Loucy (cell line): ENCODE measurements at regions not wholly inside any gene's neighbourhood (a gene's known extent, or its start where the extent isn't known, plus 50 kb on each side); places are given as distances from the start of the nearest gene placed in this dataset.

Source experiments
- H2AFZ ChIP-seq: fragments of 200-600 bp; sonication (generic); 2 replicates; pipeline ENCODE4 v1.6.0; 2016; ENCODE audit warnings: antibody characterized with exemption, mild to moderate bottlenecking, low read length, moderate library complexity
- H3F3A ChIP-seq: fragments of 200-600 bp; 2 replicates; pipeline ENCODE4 v1.6.0; 2016; ENCODE audit warnings: antibody characterized with exemption, low read depth, mild to moderate bottlenecking
- H3K27me3 ChIP-seq: fragments of 200-600 bp; sonication (generic); 2 replicates; pipeline ENCODE4 v1.6.1; 2014; ENCODE audit warnings: low read length, mild to moderate bottlenecking; ENCODE audit not compliant: insufficient read depth, poor library complexity, severe bottlenecking
- H3K36me3 ChIP-seq: fragments of 200-600 bp; sonication (generic); 2 replicates; pipeline ENCODE4 v1.6.1; 2016; ENCODE audit warnings: low read length; ENCODE audit not compliant: insufficient read depth
- H3K4me1 ChIP-seq: fragments of 200-600 bp; sonication (generic); 2 replicates; pipeline ENCODE4 v1.5.1; 2014; ENCODE audit warnings: low read length, mild to moderate bottlenecking; ENCODE audit not compliant: insufficient read depth, poor library complexity, severe bottlenecking
- H3K4me2 ChIP-seq: fragments of 200-600 bp; sonication (generic); 2 replicates; pipeline ENCODE4 v1.6.0; 2014; ENCODE audit warnings: antibody characterized with exemption, low read length, low read depth, mild to moderate bottlenecking; ENCODE audit not compliant: poor library complexity, severe bottlenecking
- H3K4me3 ChIP-seq: fragments of 200-600 bp; sonication (generic); 2 replicates; pipeline ENCODE4 v1.5.1; 2014; ENCODE audit warnings: low read length, mild to moderate bottlenecking, mixed read lengths; ENCODE audit not compliant: poor library complexity, severe bottlenecking
- H3K79me2 ChIP-seq: fragments of 200-600 bp; sonication (generic); 2 replicates; pipeline ENCODE4 v1.6.1; 2014; ENCODE audit warnings: low read length; ENCODE audit not compliant: insufficient read depth
- H3K9ac ChIP-seq: fragments of 200-600 bp; sonication (generic); 2 replicates; pipeline ENCODE4 v1.6.0; 2014; ENCODE audit warnings: mild to moderate bottlenecking, low read depth, low read length, moderate library complexity; ENCODE audit not compliant: poor library complexity, severe bottlenecking
- H3K9me2 ChIP-seq: fragments of 200-600 bp; sonication (generic); replicated peaks from 2 replicates; pipeline ENCODE4 v1.6.1; 2016; ENCODE audit warnings: low read depth, low read length, mixed read lengths
- H3K9me3 ChIP-seq: fragments of 200-600 bp; sonication (generic); 2 replicates; pipeline ENCODE4 v1.6.1; 2014; ENCODE audit warnings: mild to moderate bottlenecking, antibody characterized with exemption, low read length, low read depth; ENCODE audit not compliant: insufficient read depth
- H4K20me1 ChIP-seq: fragments of 200-600 bp; sonication (generic); 2 replicates; pipeline ENCODE4 v1.6.0; 2014; ENCODE audit warnings: antibody characterized with exemption, low read length, mild to moderate bottlenecking; ENCODE audit not compliant: insufficient read depth, poor library complexity, severe bottlenecking
- EZH2phosphoT487 ChIP-seq: fragments of 200-600 bp; IDR thresholded peaks from 2 replicates; pipeline ENCODE4 v1.6.1; 2018; ENCODE audit warnings: antibody characterized with exemption, mild to moderate bottlenecking, moderate library complexity, borderline replicate concordance
- TF ChIP-seq, protein P1 (sequence below): fragments of 200-600 bp; sonication (generic); conservative IDR thresholded peaks from 2 replicates; pipeline ENCODE4 v1.5.1; 2014; ENCODE audit warnings: mild to moderate bottlenecking, antibody characterized with exemption, low read length

DNA sequence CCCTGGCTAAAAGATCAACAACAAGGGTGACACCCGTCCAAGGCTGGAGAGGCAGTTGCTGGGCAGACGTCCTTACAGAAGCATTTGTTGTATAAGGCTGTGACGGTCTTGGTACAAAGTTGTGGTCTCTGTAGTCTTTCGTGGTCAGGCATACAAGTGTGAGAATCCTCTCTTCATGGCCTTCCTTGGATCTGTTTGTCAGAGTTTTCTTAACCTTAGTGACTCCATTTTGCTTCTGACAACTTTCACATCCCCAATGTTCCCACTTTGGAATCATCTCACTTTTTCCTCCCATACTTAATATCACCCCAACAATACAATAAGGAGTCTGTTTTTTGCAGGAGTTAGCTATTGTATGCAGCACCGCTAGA, 72.7 kb upstream of the ZCCHC2 start:
- no peaks in the 10 kb centered on the region for H3K9me3 ChIP-seq
- no peak overlapping the region for H3K4me3 ChIP-seq
- H3K4me1 ChIP-seq, result no peaks in the 10 kb centered on the region
- no peaks in the 10 kb centered on the region for H3K79me2 ChIP-seq
- H4K20me1 ChIP-seq, result no peaks in the 10 kb centered on the region
- H3K9me2 ChIP-seq, result no peaks in the 10 kb centered on the region
- H3K9ac ChIP-seq, result no peak overlapping the region
- H3K36me3 ChIP-seq, result no peaks in the 10 kb centered on the region
- no peak overlapping the region for H2AFZ ChIP-seq
- H3F3A ChIP-seq, result no peaks in the 10 kb centered on the region
- TF ChIP-seq, protein P1, sequence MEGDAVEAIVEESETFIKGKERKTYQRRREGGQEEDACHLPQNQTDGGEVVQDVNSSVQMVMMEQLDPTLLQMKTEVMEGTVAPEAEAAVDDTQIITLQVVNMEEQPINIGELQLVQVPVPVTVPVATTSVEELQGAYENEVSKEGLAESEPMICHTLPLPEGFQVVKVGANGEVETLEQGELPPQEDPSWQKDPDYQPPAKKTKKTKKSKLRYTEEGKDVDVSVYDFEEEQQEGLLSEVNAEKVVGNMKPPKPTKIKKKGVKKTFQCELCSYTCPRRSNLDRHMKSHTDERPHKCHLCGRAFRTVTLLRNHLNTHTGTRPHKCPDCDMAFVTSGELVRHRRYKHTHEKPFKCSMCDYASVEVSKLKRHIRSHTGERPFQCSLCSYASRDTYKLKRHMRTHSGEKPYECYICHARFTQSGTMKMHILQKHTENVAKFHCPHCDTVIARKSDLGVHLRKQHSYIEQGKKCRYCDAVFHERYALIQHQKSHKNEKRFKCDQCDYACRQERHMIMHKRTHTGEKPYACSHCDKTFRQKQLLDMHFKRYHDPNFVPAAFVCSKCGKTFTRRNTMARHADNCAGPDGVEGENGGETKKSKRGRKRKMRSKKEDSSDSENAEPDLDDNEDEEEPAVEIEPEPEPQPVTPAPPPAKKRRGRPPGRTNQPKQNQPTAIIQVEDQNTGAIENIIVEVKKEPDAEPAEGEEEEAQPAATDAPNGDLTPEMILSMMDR, result no peak
- TF ChIP-seq EZH2phosphoT487, result no peak
- no peak overlapping the region for H3K4me2 ChIP-seq
- no peaks in the 10 kb centered on the region for H3K27me3 ChIP-seq

DNA sequence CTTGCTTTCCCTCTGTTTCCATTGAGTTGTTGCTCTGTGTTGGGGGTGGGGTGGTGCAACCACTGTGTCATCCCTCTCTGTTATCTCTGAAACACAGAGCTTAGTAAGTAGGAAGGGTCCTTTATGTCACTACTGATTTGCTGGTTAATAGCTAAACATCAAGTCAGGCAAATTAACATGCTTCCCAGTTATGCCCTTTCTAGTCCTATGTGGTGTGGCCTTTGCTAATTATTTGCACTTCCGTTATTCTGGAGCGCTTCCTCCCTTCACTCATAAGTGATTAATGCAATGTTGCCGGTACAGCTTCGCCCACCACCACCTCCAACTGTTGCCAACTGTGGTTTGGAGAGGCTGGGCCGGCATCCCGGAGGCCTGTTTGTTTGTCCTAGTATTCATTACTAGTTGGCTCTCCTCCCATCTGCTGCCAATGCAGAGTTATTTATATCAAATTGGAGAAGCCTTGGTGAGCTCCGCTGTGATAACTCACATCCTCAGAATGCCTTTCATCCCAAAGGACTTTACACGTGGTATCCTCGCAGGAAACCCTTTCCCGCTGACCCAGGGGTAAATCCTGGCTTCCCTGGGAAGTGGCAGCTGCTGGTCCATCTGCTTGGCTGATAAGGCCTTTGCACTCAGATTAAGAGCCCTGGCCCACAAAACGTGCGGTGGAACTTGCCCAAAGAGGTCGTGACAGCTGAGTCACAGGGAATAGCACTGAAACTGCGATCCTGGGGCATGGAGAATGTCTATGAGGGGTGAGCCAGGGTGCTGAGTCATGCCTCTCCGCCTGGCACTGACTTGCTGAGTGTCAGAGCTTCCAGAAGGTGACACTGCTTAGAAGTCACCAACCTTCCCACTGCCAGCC, 72.0 kb upstream of the ZCCHC2 start:
- Histone ChIP-seq H3K9ac (no peak overlapping the region), H3K4me2 (no peak overlapping the region), H3K4me3 (no peak overlapping the region), H3K9me3 (no peaks in the 10 kb centered on the region), H3K4me1 (no peaks in the 10 kb centered on the region), H3K36me3 (no peaks in the 10 kb centered on the region), H3K79me2 (no peaks in the 10 kb centered on the region), H4K20me1 (no peaks in the 10 kb centered on the region), H3F3A (no peaks in the 10 kb centered on the region), H3K27me3 (no peaks in the 10 kb centered on the region), H3K9me2 (no peaks in the 10 kb centered on the region), H2AFZ (no peak overlapping the region)
- TF ChIP-seq EZH2phosphoT487, result no peak
- TF ChIP-seq, protein P1, result no peak

DNA sequence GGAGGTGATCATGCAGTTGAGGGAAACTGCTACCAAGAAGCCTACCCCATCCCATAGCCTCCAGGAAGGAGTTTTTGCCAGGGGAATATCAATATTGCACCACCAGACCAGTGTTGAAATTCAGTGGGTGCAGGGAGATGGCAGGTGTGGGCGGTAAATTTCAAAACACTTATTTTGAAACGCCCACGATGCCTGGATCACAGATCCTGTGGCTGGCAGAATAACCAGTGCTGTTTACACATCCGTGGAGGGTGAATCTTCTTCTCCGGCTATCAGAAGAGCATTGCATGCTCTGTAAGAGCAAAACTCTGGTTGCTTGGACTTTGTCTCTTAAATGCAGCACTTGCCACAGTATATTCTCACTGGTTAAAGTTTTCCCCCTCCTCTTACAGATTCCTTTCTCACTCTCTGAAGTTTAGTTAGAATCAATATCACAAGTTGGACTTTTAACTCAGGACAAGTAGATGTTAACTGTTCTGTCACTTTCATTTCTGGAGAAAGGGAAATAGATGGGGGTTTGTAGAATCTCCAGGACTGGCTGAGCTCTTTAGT, 70.5 kb upstream of the ZCCHC2 start:
- Histone ChIP-seq H3K79me2 (no peaks in the 10 kb centered on the region), H3K36me3 (no peaks in the 10 kb centered on the region), H3K4me3 (no peak overlapping the region), H3K9ac (no peak overlapping the region), H2AFZ (peak overlapping the region; percentile 61; the same call in 1 of the 2 replicates), H3F3A (no peaks in the 10 kb centered on the region), H3K9me2 (no peaks in the 10 kb centered on the region), H3K4me1 (no peaks in the 10 kb centered on the region), H3K9me3 (no peaks in the 10 kb centered on the region), H4K20me1 (no peaks in the 10 kb centered on the region), H3K4me2 (no peak overlapping the region), H3K27me3 (no peaks in the 10 kb centered on the region)
- no peak for TF ChIP-seq EZH2phosphoT487
- TF ChIP-seq, protein P1, result no peak
